Fibroblast of lung (primary cell): ENCODE measurements at regions not wholly inside any gene's neighbourhood (a gene's known extent, or its start where the extent isn't known, plus 50 kb on each side); places are given as distances from the start of the nearest gene placed in this dataset.

ENCODE experiments used
- EZH2 ChIP-seq: IDR thresholded peaks from 2 replicates; pipeline ENCODE4 v1.5.1; 2012; ENCODE audit warnings: low read length, control low read depth, mild to moderate bottlenecking; ENCODE audit errors: missing control alignments
- TF ChIP-seq, protein P1 (sequence below), 2 donors: IDR thresholded peaks in 1 of 2; conservative IDR thresholded peaks in 1 of 2; 1 replicate in 1 of 2; 2 replicates in 1 of 2; pipeline ENCODE4 v1.5.1; 2011 to 2012; ENCODE audit warnings: low read length in 2 of 2, control low read depth in 1 of 2, inconsistent platforms in 1 of 2, low read depth in 1 of 2, mild to moderate bottlenecking in 1 of 2

DNA sequence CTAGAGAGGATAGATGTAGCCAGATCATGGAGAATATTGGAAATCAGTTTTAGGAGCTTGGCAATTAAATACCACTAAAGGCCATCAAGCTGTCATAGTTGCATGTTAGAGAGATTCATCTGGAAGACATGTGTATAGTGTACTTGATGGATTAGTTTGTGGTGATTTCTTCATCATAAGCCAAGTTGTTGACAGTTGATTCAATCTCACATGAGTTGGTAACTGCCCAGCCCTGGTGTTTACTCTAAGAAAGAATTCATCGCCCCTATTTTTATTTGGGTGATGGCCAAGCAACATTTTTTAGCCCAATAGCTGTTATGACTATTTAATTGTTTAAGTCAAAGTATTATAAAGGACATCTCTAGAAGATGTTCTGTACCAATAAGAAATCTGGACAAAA, 737.6 kb downstream of the PLA2G4A start:
- TF ChIP-seq, protein P1, sequence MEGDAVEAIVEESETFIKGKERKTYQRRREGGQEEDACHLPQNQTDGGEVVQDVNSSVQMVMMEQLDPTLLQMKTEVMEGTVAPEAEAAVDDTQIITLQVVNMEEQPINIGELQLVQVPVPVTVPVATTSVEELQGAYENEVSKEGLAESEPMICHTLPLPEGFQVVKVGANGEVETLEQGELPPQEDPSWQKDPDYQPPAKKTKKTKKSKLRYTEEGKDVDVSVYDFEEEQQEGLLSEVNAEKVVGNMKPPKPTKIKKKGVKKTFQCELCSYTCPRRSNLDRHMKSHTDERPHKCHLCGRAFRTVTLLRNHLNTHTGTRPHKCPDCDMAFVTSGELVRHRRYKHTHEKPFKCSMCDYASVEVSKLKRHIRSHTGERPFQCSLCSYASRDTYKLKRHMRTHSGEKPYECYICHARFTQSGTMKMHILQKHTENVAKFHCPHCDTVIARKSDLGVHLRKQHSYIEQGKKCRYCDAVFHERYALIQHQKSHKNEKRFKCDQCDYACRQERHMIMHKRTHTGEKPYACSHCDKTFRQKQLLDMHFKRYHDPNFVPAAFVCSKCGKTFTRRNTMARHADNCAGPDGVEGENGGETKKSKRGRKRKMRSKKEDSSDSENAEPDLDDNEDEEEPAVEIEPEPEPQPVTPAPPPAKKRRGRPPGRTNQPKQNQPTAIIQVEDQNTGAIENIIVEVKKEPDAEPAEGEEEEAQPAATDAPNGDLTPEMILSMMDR (conservative IDR thresholded peaks at IDR 0.05 in 1 of 2, IDR thresholded peaks at IDR 0.05 in 1 of 2; ENCODE audit: low read depth in 1 of 2, low read length in 2 of 2): no peak
- no peak for TF ChIP-seq EZH2
